GM21576 (cell line): ENCODE measurements at regions not wholly inside any gene's neighbourhood (a gene's known extent, or its start where the extent isn't known, plus 50 kb on each side); places are given as distances from the start of the nearest gene placed in this dataset.

Experiments
- ATAC-seq: cut with Tn5 transposase; IDR thresholded peaks from one replicate; pipeline ENCODE4 v1.9.1; 2021; ENCODE audit warnings: mild to moderate bottlenecking, moderate library complexity; ENCODE audit not compliant: unreplicated experiment

DNA sequence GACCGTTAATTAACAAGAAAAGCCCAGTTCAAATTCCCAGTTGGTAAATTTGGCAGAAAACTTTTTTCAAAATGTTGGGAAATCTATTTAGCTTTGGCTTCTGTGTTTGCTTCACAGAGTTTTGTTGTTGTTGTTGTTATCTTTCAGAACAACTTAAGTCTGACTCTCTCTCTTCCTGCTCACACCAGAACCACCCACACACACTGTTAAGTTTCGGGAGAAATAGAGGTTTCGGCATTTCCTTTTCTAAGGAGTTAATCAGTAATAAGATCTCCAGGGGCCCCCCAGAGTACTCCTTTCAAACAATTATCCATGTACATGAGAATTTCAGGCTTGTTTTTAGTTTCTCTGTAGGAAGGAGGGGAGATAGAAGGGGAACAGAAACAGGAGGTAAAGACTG lies 106.2 kb upstream of the PTCHD1 start:
- no peak for ATAC-seq

DNA sequence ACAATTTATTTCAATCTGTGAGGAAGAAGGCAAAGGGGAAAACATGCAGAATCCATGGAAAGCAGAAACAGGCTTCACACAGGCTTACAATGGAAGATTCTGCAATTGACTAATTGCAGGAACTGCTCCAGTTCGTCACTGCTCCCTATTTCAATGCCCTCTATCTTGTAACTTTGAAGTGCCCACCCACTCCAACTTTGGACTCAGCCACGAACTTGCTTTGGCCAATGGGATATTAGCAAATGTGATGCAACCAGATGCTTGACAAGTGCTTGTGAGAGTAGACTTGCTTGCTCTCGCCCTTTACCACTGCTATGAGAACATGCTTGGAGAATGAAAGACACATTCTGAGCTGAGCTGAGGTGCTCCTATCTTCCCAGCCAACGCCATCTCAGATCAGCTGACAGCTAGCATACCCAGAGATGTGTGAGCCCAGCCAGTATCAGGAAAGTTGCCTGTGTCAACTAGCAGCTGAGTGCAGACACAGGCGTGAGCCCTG lies 105.7 kb upstream of the PTCHD1 start:
- no peak for ATAC-seq

- no peak for ATAC-seq
Measured at GRCh38 chrX:23235051-23235450, 99.6 kb upstream of the PTCHD1 start.

GRCh38 chrX:23246001-23246400 lies 88.6 kb upstream of the PTCHD1 start:
- no peak for ATAC-seq

GRCh38 chrX:23248187-23248586 lies 86.5 kb upstream of the PTCHD1 start:
- ATAC-seq = no peak

DNA sequence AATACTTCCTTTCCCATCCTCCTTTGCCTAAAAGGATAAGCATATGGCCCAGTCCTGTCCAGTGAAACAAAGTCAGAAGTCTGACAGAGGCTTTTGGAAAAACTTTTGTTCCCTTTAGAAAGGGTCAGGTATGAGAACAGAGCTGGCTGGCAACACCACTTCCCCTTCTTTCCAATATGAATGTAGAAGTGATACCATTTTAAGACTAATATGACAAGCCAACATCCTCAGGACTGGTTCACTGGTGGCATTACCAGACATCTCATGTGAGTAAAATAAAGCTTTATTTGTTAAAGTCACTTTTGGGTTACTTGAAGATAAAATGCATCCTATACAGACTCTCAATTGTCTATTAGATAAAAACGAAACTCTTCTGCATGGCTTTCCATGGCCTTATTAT lies 83.6 kb upstream of the PTCHD1 start:
- no peak for ATAC-seq

DNA sequence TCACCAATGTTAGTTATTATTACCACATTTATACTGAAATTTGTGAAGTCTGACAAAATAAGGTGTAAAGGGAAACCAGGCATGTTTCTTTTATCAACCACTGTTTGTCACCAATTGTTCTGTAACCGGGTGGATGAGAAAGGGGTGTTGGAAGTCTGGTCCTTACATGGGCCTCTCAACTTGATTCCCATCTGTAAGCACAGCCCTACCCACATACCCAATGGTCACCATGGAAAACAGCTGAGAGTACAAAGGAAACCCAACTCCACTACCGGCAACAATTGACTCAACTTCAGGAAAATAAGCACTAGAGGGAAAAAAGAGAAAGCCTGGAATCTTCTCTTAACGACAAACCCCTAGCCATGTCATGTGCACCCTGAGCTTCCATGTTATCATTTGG lies 70.8 kb upstream of the PTCHD1 start:
- ATAC-seq = no peak

DNA sequence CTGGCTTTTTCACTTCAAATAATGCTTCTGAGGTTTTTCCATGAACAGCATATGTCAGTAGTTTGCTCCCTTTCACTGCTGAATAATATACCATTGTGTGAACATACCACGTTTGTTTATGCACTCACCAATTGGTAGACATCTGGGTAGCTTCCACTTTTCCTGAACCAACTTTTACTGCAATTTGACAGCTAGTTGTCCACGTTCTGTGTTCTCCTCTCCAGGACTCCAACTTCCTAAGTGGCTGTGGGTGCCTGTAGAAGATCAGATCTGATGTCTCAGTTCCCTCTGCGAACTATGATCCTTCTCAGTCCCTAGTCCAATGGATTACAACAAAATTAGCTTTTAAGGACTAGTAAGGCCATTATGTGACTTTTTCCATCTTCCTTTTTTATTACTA lies 64.7 kb upstream of the PTCHD1 start:
- no peak for ATAC-seq

DNA sequence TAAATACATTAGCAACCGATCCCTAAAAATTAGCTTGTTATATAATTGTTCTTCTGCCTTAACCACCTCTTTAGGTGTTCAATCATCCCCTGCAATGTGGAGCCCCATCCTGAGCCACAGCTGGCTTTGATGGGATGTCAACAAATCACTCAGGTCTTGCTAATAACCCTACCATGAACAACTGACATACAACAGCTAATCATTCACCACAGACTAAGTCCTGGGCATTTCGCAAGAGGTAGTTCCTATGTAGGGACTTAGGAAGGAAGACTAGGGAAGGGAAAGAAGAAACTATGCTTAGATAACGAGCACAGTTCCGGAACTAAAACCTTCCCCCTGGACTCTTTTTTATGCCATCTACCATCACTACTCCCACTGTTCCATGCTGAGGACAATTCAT lies 63.6 kb upstream of the PTCHD1 start:
- no peak for ATAC-seq

DNA sequence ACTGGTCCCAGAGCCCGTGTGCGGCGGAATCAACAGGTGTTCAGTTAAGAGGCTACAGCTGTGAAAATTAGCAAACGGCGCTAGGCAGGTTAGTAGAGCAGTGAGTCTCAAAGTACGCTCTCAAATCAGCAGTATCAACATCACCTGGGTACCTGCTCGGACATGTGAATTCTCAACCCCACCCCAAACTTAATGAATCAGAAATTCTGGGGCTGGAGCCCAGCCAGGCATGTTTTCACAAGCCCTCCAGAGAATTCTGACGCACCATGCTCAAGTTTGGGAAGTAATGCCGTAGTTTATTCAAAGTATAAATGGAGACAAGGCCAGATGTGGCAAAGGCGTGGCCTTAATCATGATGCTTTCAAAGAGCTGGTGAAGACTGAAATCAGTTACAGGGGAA lies 58.2 kb upstream of the PTCHD1 start:
- ATAC-seq = no peak
